ENCODE measurements at regions not wholly inside any gene's neighbourhood (a gene's known extent, or its start where the extent isn't known, plus 50 kb on each side); places are given as distances from the start of the nearest gene placed in this dataset.

DNA sequence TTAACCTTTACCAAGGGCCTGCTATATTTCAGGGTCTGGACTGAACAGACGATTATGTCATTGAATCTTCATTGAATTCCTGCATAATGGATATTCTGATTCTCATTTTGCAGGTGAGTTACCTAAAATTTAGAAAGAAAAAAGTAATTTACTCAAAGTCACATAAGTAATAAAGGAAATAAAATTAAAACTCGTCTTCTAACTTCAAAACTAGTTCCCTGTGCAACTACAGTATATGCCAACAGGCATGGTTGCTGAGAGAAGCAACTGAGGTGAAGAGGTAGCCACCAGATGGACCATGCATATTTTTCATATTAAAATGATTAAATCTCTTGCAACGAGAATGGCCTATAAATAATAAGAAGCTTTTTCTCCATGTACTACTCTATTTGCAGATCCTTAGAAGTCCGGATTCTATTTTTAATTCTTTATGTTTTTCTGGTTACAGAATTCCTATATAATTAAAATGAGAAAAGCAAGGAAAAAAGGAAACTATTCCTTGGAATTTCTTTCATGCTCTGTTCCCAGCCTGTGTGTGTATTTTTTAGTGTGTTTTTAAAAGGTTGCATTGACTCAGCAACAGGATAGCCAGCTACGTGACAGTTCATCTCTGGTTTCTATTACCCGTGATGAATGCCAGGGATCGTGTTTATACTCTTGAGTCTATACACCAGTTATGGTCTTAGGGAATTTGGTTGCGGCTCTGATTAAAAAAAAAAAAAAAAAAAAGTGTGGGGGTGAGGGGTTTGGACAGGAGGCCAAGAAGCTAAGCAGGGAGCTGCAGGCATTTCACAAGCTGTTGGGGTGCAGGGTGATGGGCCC is 186.8 kb downstream of the ETS1 start:
- Mint-ChIP-seq H3K36me3 (ENCODE audit: low read depth, unreplicated experiment) (no peaks in the 10 kb centered on the region), H3K4me3 (ENCODE audit: unreplicated experiment) (no peak overlapping the region), H3K27ac (ENCODE audit: unreplicated experiment) (no peak overlapping the region)

DNA sequence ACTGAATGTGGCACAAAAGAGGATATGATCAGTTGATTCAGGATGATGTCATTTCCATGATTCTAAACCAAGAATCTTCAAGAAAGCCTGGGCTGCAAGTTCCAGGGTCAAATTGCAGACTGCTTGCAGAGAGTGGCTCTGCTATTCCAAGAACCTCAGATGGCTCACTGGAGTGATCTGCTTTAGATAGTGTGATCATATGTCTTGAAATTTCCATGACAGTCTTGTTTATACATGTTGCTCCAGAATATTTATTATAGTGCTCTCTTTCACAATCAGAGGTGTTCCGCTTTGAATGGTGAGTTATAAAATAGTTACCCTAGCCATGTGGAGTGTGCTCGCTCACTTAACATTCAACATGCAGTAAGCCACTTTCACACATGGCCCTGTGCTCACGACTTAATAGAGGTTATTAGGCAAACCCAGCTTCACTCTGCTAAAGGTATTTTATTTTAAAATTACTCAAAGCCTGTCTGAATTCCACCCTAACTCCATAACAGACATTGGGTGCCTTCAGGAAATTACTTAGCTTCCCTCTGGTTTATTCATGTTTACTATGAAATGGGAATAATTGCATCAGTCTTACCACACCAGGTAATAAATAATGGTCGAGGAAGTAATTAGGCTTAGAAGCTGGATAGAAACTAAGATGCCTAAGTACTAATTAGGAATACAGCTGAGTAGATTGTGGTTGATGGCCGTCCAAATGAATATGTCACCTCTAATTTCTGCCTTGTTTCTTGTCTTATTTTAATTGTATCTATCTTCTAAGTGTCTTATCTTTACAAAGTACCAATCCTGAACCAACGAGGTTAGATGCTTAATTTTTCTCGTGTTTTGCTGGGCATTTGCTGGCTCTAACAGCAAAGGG is 187.9 kb downstream of the ETS1 start:
- H3K4me1 Mint-ChIP-seq (ENCODE audit: unreplicated experiment), result no peaks in the 10 kb centered on the region
- TF ChIP-seq, protein P1, sequence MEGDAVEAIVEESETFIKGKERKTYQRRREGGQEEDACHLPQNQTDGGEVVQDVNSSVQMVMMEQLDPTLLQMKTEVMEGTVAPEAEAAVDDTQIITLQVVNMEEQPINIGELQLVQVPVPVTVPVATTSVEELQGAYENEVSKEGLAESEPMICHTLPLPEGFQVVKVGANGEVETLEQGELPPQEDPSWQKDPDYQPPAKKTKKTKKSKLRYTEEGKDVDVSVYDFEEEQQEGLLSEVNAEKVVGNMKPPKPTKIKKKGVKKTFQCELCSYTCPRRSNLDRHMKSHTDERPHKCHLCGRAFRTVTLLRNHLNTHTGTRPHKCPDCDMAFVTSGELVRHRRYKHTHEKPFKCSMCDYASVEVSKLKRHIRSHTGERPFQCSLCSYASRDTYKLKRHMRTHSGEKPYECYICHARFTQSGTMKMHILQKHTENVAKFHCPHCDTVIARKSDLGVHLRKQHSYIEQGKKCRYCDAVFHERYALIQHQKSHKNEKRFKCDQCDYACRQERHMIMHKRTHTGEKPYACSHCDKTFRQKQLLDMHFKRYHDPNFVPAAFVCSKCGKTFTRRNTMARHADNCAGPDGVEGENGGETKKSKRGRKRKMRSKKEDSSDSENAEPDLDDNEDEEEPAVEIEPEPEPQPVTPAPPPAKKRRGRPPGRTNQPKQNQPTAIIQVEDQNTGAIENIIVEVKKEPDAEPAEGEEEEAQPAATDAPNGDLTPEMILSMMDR (IDR thresholded peaks at IDR 0.05; ENCODE audit: unreplicated experiment), result no peak
- no peaks in the 10 kb centered on the region for H3K9me3 Mint-ChIP-seq (ENCODE audit: unreplicated experiment)
- DNase-seq (ENCODE audit: low spot score), result no peak
- no peaks in the 10 kb centered on the region for H3K36me3 Mint-ChIP-seq (ENCODE audit: low read depth, unreplicated experiment)
- H3K27me3 Mint-ChIP-seq (ENCODE audit: unreplicated experiment), result no peaks in the 10 kb centered on the region
- H3K4me3 Mint-ChIP-seq (ENCODE audit: unreplicated experiment), result no peak overlapping the region
- no peak overlapping the region for H3K27ac Mint-ChIP-seq (ENCODE audit: unreplicated experiment)

More for the DNA sequence above, 186.8 kb downstream of the ETS1 start:
- no peaks in the 10 kb centered on the region for H3K4me1 Mint-ChIP-seq (ENCODE audit: unreplicated experiment)
- no peak for DNase-seq (ENCODE audit: low spot score)
- H3K27me3 Mint-ChIP-seq (ENCODE audit: unreplicated experiment), result no peaks in the 10 kb centered on the region
- TF ChIP-seq, protein P1 (IDR thresholded peaks at IDR 0.05; ENCODE audit: unreplicated experiment), result no peak
- H3K9me3 Mint-ChIP-seq (ENCODE audit: unreplicated experiment), result no peaks in the 10 kb centered on the region

DNA sequence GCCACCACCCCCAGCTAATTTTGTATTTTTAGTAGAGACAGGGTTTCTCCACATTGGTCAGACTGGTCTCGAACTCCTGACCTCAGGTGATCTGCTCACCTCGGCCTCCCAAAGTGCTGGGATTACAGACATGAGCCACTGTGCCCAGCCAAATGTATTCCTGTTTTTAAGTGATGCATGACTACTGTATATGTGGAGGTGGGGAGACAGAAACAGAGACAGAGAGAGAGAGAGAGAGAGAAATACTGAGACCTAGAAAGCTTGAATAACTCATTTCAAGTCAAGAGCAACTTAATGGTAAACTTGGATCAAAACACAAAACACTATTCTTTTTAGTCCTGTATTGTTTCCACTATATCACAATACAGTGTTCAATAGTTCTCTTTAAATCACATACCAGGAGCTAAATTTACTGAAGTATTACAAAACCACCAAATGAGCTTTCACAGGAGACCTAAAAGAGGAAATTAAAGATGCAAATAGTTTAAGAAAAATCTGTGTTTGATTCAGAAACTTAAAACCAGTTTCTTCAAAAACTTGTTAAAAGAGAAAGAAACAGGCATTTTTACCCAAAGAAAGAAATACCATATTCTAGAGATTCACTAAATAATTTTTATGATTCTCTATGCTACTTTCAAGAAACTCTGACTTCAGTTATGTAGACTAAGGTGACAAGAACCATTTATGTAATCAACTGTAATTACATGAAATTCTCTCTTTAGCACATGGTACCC is 188.7 kb downstream of the ETS1 start:
- no peak overlapping the region for H3K4me3 Mint-ChIP-seq (ENCODE audit: unreplicated experiment)
- TF ChIP-seq, protein P1 (IDR thresholded peaks at IDR 0.05; ENCODE audit: unreplicated experiment), result no peak
- no peak for DNase-seq (ENCODE audit: low spot score)
- no peaks in the 10 kb centered on the region for H3K4me1 Mint-ChIP-seq (ENCODE audit: unreplicated experiment)
- H3K27ac Mint-ChIP-seq (ENCODE audit: unreplicated experiment), result no peak overlapping the region
- H3K36me3 Mint-ChIP-seq (ENCODE audit: low read depth, unreplicated experiment), result no peaks in the 10 kb centered on the region
- H3K27me3 Mint-ChIP-seq (ENCODE audit: unreplicated experiment), result no peaks in the 10 kb centered on the region
- H3K9me3 Mint-ChIP-seq (ENCODE audit: unreplicated experiment), result no peaks in the 10 kb centered on the region

DNA sequence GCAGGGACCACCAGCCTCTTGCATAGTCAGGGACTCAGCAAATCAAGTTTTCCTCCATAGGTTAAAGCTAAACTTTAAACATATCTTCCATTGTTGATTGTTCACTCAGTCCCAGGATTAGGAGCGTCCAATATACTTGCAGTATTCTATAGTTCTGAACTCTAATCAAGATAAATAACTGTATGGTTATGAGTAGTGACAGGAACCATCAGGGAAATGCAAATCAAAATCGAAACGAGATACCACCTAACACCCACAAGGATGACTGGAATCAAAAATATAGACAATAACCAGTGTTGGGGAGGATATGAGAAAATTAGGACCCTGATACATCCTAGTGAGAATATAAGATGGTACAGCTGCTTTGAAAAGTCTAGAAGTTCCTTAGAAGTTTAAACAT is 190.0 kb downstream of the ETS1 start:
- Mint-ChIP-seq H3K9me3 (ENCODE audit: unreplicated experiment) (no peaks in the 10 kb centered on the region), H3K4me3 (ENCODE audit: unreplicated experiment) (no peak overlapping the region), H3K4me1 (ENCODE audit: unreplicated experiment) (no peaks in the 10 kb centered on the region), H3K36me3 (ENCODE audit: low read depth, unreplicated experiment) (no peaks in the 10 kb centered on the region), H3K27ac (ENCODE audit: unreplicated experiment) (no peak overlapping the region), H3K27me3 (ENCODE audit: unreplicated experiment) (no peaks in the 10 kb centered on the region)
- DNase-seq (ENCODE audit: low spot score), result no peak
- TF ChIP-seq, protein P1 (IDR thresholded peaks at IDR 0.05; ENCODE audit: unreplicated experiment), result no peak
